Activated B cell treated with CpG ODN at 0.5 μM for 24 hours (primary cell): ENCODE measurements at regions not wholly inside any gene's neighbourhood (a gene's known extent, or its start where the extent isn't known, plus 50 kb on each side); places are given as distances from the start of the nearest gene placed in this dataset.

ENCODE experiments used
- ATAC-seq: fragments of 200-7000 bp; cut with Tn5 transposase; one replicate; pipeline ENCODE4 v1.10.0; 2021; ENCODE audit warnings: low read depth, mild to moderate bottlenecking, moderate library complexity
- CTCF ChIA-PET: fragments of 350-600 bp; sonication (Branson Sonifier 250); formaldehyde crosslinking; loops from one replicate; lab custom pipeline; 2021; ENCODE audit warnings: antibody characterized with exemption; lab: Charles Lee
- POLR2A ChIA-PET: fragments of 350-600 bp; sonication (Branson Sonifier 250); formaldehyde crosslinking; loops from one replicate; lab custom pipeline; 2021; ENCODE audit warnings: antibody characterized with exemption; lab: Charles Lee
- DNase-seq: peaks from one replicate; pipeline ENCODE4 v3.0.0; 2022
- H3K27ac Mint-ChIP-seq: one replicate; pipeline ENCODE4 v1.8.0; 2020; ENCODE audit warnings: mixed read lengths
- H3K27me3 Mint-ChIP-seq: one replicate; pipeline ENCODE4 v1.8.0; 2021; ENCODE audit warnings: mixed read lengths
- H3K36me3 Mint-ChIP-seq: one replicate; pipeline ENCODE4 v1.8.0; 2021; ENCODE audit warnings: low read depth, mixed read lengths
- H3K4me1 Mint-ChIP-seq: one replicate; pipeline ENCODE4 v1.8.0; 2021; ENCODE audit warnings: mixed read lengths
- H3K4me3 Mint-ChIP-seq: one replicate; pipeline ENCODE4 v1.8.0; 2020; ENCODE audit warnings: mild to moderate bottlenecking, mixed read lengths
- H3K9me3 Mint-ChIP-seq: one replicate; pipeline ENCODE4 v1.8.0; 2020; ENCODE audit warnings: mixed read lengths
- intact Hi-C: fragments of 100-400 bp; cut with micrococcal nuclease; formaldehyde crosslinking; loops from one replicate; pipeline ENCODE4 v1.15.1; 2024
- TF ChIP-seq, protein P1 (sequence below): fragments of 200-600 bp; IDR thresholded peaks from one replicate; pipeline ENCODE4 v1.8.0; 2022; ENCODE audit warnings: antibody characterized with exemption, mild to moderate bottlenecking

- intact Hi-C loops = no loop called here
- no peak overlapping the region for H3K4me3 Mint-ChIP-seq
- POLR2A ChIA-PET = no interaction called here
Measured at GRCh38 chr18:10205151-10205550, 249.3 kb upstream of the APCDD1 start.

GRCh38 chr18:10207682-10208345 is 246.6 kb upstream of the APCDD1 start:
- Mint-ChIP-seq H3K9me3 (no peaks in the 10 kb centered on the region), H3K27me3 (peaks cover 2% of the 10 kb centered on the region), H3K36me3 (no peaks in the 10 kb centered on the region), H3K27ac (no peak overlapping the region), H3K4me3 (no peak overlapping the region), H3K4me1 (no peaks in the 10 kb centered on the region)
- TF ChIP-seq, protein P1, sequence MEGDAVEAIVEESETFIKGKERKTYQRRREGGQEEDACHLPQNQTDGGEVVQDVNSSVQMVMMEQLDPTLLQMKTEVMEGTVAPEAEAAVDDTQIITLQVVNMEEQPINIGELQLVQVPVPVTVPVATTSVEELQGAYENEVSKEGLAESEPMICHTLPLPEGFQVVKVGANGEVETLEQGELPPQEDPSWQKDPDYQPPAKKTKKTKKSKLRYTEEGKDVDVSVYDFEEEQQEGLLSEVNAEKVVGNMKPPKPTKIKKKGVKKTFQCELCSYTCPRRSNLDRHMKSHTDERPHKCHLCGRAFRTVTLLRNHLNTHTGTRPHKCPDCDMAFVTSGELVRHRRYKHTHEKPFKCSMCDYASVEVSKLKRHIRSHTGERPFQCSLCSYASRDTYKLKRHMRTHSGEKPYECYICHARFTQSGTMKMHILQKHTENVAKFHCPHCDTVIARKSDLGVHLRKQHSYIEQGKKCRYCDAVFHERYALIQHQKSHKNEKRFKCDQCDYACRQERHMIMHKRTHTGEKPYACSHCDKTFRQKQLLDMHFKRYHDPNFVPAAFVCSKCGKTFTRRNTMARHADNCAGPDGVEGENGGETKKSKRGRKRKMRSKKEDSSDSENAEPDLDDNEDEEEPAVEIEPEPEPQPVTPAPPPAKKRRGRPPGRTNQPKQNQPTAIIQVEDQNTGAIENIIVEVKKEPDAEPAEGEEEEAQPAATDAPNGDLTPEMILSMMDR = no peak
- ChIA-PET CTCF (no interaction called here), POLR2A (no interaction called here)
- ATAC-seq (no peak), DNase-seq (no peak)
- intact Hi-C loops = no loop called here

More at GRCh38 chr18:10205151-10205550, 249.3 kb upstream of the APCDD1 start:
- DNase-seq = no peak
- H3K9me3 Mint-ChIP-seq = no peaks in the 10 kb centered on the region
- no peak for ATAC-seq
- TF ChIP-seq, protein P1 = no peak
- CTCF ChIA-PET = no interaction called here
- H3K36me3 Mint-ChIP-seq = no peaks in the 10 kb centered on the region
- no peak overlapping the region for H3K27ac Mint-ChIP-seq
- H3K27me3 Mint-ChIP-seq = peaks cover 2% of the 10 kb centered on the region
- no peaks in the 10 kb centered on the region for H3K4me1 Mint-ChIP-seq

DNA sequence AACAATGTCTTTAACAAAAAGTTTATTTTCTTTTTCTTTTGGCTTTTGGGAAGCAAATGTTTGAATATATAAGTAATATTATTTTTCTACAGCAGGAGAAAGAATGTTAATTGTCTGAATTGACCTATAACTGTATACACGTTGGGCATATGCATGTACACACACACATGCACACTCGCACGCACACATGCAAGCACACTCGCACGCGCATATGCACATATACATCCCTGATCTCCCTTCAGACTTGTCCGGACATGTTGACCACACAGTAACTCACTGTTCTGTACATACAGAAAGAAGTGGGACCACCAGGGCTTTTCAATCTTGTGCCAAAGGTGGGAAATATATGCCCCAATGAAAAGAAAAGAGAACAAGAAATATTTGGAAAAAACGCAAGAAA is 245.1 kb upstream of the APCDD1 start:
- H3K9me3 Mint-ChIP-seq = no peaks in the 10 kb centered on the region
- H3K4me1 Mint-ChIP-seq = peaks cover 8% of the 10 kb centered on the region
- DNase-seq (no peak), ATAC-seq (no peak)
- H3K4me3 Mint-ChIP-seq = no peak overlapping the region
- POLR2A ChIA-PET = no interaction called here
- no peaks in the 10 kb centered on the region for H3K36me3 Mint-ChIP-seq
- peaks cover 2% of the 10 kb centered on the region for H3K27me3 Mint-ChIP-seq
- TF ChIP-seq, protein P1 = no peak
- intact Hi-C loops = no loop called here
- CTCF ChIA-PET = no interaction called here
- no peak overlapping the region for H3K27ac Mint-ChIP-seq

DNA sequence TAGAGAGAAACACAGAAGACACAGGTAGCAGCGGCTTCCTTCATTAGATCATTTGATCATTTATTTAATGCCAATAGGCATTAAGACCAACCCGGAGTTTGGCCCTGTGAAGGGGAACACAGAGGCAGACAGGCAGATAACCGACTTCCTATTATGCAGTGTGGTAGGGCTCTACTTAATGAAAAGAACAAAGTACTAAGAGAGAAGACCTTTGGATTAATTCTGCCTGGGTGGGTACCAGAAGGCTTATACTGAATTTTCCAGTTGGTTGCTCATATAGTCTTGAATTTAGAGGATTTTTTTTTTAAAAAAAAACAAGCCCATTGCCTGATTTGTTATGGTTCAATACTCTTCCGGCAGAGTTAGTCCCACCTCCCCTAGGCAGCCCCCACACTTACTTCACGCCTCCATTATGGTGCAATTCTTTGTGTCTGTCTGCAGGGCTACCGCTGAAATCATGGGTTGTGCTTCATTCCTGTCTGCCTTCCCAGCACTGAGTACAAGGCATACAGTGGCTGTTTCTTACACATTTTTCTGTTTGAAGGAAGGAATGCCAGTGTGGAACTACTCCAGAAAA is 244.3 kb upstream of the APCDD1 start:
- TF ChIP-seq, protein P1 = no peak
- ChIA-PET POLR2A (no interaction called here), CTCF (no interaction called here)
- Mint-ChIP-seq H3K4me1 (peaks cover 9% of the 10 kb centered on the region), H3K27ac (no peak overlapping the region), H3K36me3 (no peaks in the 10 kb centered on the region), H3K4me3 (no peak overlapping the region), H3K9me3 (no peaks in the 10 kb centered on the region), H3K27me3 (no peaks in the 10 kb centered on the region)
- intact Hi-C loops = no loop called here
- ATAC-seq (no peak), DNase-seq (no peak)

- DNase-seq (no peak), ATAC-seq (peak; percentile 77)
- Mint-ChIP-seq H3K27ac (no peak overlapping the region), H3K4me1 (peaks cover 9% of the 10 kb centered on the region), H3K27me3 (no peaks in the 10 kb centered on the region), H3K36me3 (no peaks in the 10 kb centered on the region), H3K4me3 (no peak overlapping the region), H3K9me3 (peaks cover 2% of the 10 kb centered on the region)
- intact Hi-C loops = no loop called here
- ChIA-PET POLR2A (interaction anchor here (1.1 kb wide), 1 partner anchor 312 kb away, joined by 6 read pairs; the partner anchor contains the start of gene NAPG), CTCF (no interaction called here)
- TF ChIP-seq, protein P1 = no peak
Measured at GRCh38 chr18:10213526-10213925, 240.9 kb upstream of the APCDD1 start.
